ENCODE measurements at regions not wholly inside any gene's neighbourhood (a gene's known extent, or its start where the extent isn't known, plus 50 kb on each side); places are given as distances from the start of the nearest gene placed in this dataset.

DNA sequence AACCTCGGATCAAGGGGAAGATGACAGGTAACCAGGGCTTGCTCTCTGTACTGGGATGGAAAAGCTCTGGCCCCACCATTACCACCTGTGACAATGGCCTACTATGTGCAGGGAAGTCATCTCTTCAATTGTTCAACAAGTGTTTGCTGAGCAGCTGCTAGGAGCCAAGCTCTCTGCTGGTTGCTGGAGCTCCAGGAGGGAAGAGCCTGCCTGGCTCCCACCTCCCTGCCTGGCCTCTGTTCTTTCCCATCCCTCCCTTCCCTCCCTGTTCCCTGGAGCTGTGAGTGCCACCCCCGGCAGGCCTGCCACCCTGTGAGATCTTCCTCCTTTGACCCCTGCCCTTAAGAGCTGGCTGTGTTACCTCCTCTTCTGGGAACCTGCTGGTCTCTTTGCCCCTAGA lies 59.7 kb upstream of the IER5L start:
- H3K4me3 Mint-ChIP-seq: peak overlapping the region; percentile 74
- ATAC-seq (no peak), DNase-seq (no peak)
- CTCF ChIA-PET: interaction anchor here (0.8 to 3.8 kb wide), 10 partner anchors 17 to 387 kb away, joined by 3 to 17 read pairs (median 4); partner anchors contain the start of genes IER5L and NTMT1
- peaks cover 64% of the 10 kb centered on the region for H3K4me1 Mint-ChIP-seq (ENCODE audit: low read depth)
- H3K36me3 Mint-ChIP-seq (ENCODE audit: low read depth): peaks cover 2% of the 10 kb centered on the region
- H3K27me3 Mint-ChIP-seq (ENCODE audit: low read depth): no peaks in the 10 kb centered on the region
- POLR2A ChIA-PET: interaction anchor here (0.6 to 2.8 kb wide), 8 partner anchors 9 to 230 kb away, joined by 3 to 24 read pairs (median 3); partner anchors contain the start of gene IER5L
- H3K27ac Mint-ChIP-seq: peak overlapping the region; percentile 88
- H3K9me3 Mint-ChIP-seq (ENCODE audit: insufficient read depth): peaks cover 4% of the 10 kb centered on the region

DNA sequence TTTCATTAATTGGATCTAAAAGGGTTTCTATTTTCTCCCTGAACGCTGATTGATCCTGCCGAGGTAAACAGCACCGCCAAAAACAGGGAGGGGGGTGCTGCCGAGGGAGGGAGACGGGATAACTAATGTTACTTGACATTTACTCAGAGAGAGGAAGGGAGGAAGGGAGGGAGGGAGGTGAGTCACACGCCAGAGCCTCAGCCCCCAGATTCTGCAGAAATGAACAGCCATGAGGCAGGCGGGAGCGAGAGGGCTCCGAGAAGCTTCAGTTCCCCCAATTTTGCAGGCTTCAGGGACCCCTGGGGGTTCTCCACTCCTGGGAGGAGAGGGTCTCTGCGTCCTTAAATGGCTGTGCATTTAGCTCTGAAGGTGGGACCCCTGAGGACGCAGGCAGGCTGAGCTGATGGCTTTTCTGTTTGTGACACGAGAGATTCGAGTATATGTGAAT lies 59.1 kb upstream of the IER5L start:
- ChIA-PET POLR2A (interaction anchor here (0.6 to 2.8 kb wide), 8 partner anchors 10 to 222 kb away, joined by 3 to 24 read pairs (median 4); partner anchors contain the start of gene IER5L), CTCF (interaction anchor here (0.8 to 3.8 kb wide), 9 partner anchors 16 to 388 kb away, joined by 3 to 17 read pairs (median 4); partner anchors contain the start of genes IER5L and NTMT1)
- Mint-ChIP-seq H3K9me3 (ENCODE audit: insufficient read depth) (peaks cover 4% of the 10 kb centered on the region), H3K4me1 (ENCODE audit: low read depth) (peaks cover 64% of the 10 kb centered on the region), H3K36me3 (ENCODE audit: low read depth) (peaks cover 2% of the 10 kb centered on the region), H3K27ac (peak overlapping the region; percentile 88), H3K4me3 (peak overlapping the region; percentile 74), H3K27me3 (ENCODE audit: low read depth) (no peaks in the 10 kb centered on the region)
- ATAC-seq (peak; percentile 59), DNase-seq (peak; percentile 64)

DNA sequence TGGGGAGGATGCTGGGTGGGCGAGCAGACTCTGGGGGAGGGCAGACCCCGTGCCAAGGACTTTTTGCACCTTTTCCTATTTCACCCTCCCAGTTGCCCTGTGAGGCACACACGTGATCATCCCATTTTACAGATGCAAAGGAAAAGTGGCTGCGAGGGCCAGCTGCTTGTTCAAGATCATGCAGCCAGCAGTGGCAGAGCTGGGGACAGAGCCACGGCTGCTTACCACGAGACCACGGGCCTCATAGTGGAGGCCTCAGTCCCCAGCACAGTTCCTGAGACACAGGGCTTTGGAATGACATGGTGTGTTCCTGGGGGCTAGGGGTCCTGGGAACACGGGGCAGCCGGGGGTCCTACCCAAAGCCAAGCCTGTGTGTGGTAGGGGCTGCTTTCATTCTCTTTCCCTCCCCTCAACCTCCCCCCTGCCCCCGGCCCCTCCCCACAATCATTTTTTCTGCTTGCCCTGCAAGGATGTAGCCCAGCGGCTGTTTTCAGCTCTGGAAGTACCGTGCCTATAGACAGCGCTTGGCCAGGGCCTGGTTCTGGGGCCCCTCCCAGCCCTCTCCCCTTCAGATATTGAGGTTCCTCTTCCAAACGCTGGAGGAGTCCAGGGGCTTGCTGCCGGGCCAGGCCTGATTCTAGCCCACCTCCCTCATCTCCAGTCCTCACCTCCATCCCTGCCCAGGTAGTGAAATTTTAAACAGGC lies 58.5 kb upstream of the IER5L start:
- ChIA-PET POLR2A (interaction anchor here (0.8 to 2.8 kb wide), 10 partner anchors 9 to 223 kb away, joined by 3 to 24 read pairs (median 4); partner anchors contain the start of gene IER5L), CTCF (interaction anchor here (0.9 to 3.8 kb wide), 8 partner anchors 15 to 388 kb away, joined by 3 to 17 read pairs (median 6); partner anchors contain the start of genes IER5L and NTMT1)
- peak overlapping the region; percentile 74 for H3K4me3 Mint-ChIP-seq
- DNase-seq (no peak), ATAC-seq (peak; percentile 19)
- no peaks in the 10 kb centered on the region for H3K27me3 Mint-ChIP-seq (ENCODE audit: low read depth)
- H3K4me1 Mint-ChIP-seq (ENCODE audit: low read depth): peaks cover 62% of the 10 kb centered on the region
- peak overlapping the region; percentile 88 for H3K27ac Mint-ChIP-seq
- H3K9me3 Mint-ChIP-seq (ENCODE audit: insufficient read depth): peaks cover 4% of the 10 kb centered on the region
- peaks cover 2% of the 10 kb centered on the region for H3K36me3 Mint-ChIP-seq (ENCODE audit: low read depth)

DNA sequence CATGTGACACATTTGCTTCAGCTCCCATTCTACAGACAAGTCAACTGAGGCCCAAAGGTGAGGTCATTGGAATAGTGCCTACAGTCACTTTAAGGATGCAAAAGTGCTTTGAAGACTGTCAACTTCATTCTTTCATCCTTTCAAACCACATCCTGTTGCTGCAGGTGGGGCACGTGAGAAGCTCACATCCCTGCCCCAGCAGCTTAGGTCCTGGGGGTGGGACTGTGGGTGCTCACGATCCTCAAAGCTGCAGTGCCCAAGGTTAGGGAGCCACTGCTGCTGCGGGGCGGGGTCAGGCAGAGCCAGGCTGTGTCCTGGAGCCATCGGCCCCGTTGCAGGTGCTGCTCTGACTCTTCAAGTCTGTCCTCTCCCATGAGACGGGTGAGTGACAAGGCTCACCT lies 57.9 kb upstream of the IER5L start:
- Mint-ChIP-seq H3K36me3 (ENCODE audit: low read depth) (peaks cover 2% of the 10 kb centered on the region), H3K9me3 (ENCODE audit: insufficient read depth) (peaks cover 4% of the 10 kb centered on the region), H3K4me3 (peak overlapping the region; percentile 70), H3K27me3 (ENCODE audit: low read depth) (no peaks in the 10 kb centered on the region), H3K4me1 (ENCODE audit: low read depth) (peaks cover 60% of the 10 kb centered on the region), H3K27ac (peak overlapping the region; percentile 84)
- peak; percentile 86 for DNase-seq
- POLR2A ChIA-PET: interaction anchor here (0.9 to 2.8 kb wide), 8 partner anchors 8 to 223 kb away, joined by 3 to 24 read pairs (median 4); partner anchors contain the start of gene IER5L
- peak; percentile 88 for ATAC-seq
- CTCF ChIA-PET: interaction anchor here (1.0 to 3.8 kb wide), 6 partner anchors 15 to 389 kb away, joined by 3 to 17 read pairs (median 8); partner anchors contain the start of genes IER5L and NTMT1

DNA sequence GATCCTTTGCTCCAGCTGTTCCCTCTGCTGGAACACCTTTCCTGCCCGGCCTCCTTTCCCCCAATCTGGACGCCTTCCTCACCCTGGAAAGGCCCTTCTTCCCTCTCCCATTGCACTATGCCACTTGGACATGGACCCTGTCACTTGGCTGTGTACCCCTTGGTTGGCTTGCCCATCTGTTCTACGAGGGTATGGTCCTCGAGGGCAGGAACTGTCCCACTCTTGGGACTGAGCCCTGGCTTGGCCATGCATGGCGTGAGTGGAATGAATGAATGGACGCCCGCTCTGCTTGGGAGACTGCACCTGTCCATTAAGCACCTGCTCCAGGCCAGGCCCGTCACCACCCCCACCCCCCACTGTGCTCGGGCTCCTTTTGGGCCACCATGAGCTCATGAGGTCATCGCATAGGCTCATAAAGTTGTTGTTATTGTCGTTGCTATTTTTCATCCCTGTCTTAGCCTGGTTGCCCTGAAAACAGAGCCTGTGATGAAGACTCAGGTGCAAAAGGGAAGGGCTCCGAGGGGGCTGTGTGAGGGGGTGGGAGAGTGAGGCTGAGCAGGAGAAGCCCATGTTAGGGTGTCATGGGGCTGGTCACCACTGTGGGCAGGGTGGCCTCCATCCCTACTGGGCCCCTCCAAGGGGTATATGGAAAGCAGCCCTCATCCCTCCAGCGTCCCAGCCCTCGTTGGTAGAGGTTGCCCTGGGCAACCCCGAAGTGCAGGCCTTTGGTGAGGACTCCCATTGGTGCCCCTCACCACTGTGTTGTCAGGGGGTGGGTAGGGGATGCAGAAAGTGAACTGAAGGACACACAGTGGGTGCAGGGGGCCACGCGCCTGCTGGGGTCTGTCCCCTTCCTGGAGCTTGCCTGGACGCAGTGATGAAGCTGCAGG lies 57.2 kb upstream of the IER5L start:
- H3K4me1 Mint-ChIP-seq (ENCODE audit: low read depth): peaks cover 54% of the 10 kb centered on the region
- CTCF ChIA-PET: interaction anchor here (1.0 to 3.8 kb wide), 5 partner anchors 14 to 93 kb away, joined by 3 to 17 read pairs (median 8); partner anchors contain the start of gene IER5L
- H3K4me3 Mint-ChIP-seq: peak overlapping the region; percentile 70

DNA sequence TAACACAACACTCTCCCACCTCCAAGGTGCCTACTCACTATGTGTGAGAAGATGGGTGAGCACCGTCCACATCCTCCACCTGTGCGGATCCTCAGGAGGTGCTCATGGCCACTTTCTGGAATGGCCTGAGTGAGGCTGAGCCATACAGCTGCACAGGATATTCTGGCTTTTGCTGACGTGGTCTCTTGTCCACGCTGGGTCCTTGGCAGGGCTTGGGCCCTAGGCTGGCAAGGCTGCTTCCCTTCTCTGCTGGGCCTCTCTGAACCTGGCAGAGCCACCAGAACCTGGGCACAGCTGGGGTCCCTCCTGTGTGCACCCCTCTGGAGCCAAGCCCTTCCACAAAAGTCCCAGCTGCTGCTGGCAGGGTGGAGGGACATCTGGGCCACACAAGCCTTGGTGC lies 56.4 kb upstream of the IER5L start:
- H3K9me3 Mint-ChIP-seq (ENCODE audit: insufficient read depth): peaks cover 4% of the 10 kb centered on the region
- CTCF ChIA-PET: no interaction called here
- H3K36me3 Mint-ChIP-seq (ENCODE audit: low read depth): peaks cover 2% of the 10 kb centered on the region
- no peak for DNase-seq
- peak overlapping the region; percentile 63 for H3K27ac Mint-ChIP-seq
- no peak overlapping the region for H3K4me3 Mint-ChIP-seq
- peaks cover 50% of the 10 kb centered on the region for H3K4me1 Mint-ChIP-seq (ENCODE audit: low read depth)
- no peaks in the 10 kb centered on the region for H3K27me3 Mint-ChIP-seq (ENCODE audit: low read depth)
- POLR2A ChIA-PET: interaction anchor here (2.4 kb wide), 1 partner anchor 13 kb away, joined by 6 read pairs; no protein-coding TSS in a partner anchor
- ATAC-seq: no peak

More for the DNA sequence above, 57.2 kb upstream of the IER5L start:
- Mint-ChIP-seq H3K27me3 (ENCODE audit: low read depth) (no peaks in the 10 kb centered on the region), H3K36me3 (ENCODE audit: low read depth) (peaks cover 2% of the 10 kb centered on the region), H3K27ac (peak overlapping the region; percentile 84), H3K9me3 (ENCODE audit: insufficient read depth) (peaks cover 4% of the 10 kb centered on the region)
- ATAC-seq: no peak
- POLR2A ChIA-PET: interaction anchor here (0.9 to 2.8 kb wide), 6 partner anchors 8 to 88 kb away, joined by 3 to 24 read pairs (median 4); partner anchors contain the start of gene IER5L
- no peak for DNase-seq

DNA sequence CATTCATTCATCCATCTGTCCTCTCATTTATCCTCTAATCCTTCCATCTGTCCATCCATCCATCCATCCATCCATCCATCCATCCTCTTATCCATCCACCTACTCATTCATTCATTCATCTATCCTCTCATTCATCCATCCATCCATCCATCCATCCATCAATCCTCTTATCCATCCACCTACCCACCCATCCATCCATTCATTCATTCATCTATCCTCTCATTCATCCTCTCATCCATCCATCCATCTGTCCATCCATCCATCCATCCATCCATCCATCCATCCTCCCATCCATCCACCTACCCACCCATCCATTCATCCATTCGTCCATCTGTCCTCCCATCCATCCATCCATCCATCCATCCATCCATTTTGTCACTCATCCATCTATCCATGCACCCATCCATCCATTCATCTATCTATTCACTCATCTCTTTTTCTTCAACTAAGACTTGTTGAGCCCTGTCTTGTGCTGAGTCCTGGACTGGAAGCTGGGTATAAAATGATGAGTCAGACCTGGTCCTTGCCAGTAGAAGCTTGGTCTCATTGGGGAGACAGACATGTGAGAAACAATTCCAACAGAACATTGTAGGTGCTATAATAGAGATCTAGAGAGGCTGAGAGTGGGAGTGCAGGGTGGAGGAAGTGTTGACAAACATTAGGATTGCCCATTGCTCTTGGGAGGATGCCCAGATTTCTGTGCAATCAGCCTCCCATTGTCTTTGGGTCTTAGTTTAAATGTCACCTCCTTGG lies 55.0 kb upstream of the IER5L start:
- peaks cover 52% of the 10 kb centered on the region for H3K4me1 Mint-ChIP-seq (ENCODE audit: low read depth)
- ATAC-seq: no peak
- POLR2A ChIA-PET: no interaction called here

DNA sequence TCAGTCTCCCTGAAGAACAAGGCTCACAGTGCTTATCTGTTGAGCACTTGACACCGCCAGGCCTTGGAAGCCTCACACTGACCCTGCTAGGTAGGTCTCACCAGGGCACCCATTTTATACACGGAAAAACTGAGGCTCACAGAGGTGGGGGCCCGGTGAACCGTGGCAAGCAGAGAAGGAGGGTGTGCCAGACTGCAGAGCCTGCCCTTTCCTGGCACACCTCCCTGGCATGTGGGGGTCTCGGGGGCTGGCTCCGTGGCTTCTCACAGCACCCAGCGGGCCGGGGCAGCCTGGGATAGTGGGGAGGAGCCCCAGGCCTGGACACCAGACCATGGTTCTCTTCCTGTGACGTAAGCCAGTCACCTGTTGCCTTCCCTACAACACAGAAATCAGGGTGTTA lies 53.7 kb upstream of the IER5L start:
- Mint-ChIP-seq H3K4me1 (ENCODE audit: low read depth) (peaks cover 46% of the 10 kb centered on the region), H3K36me3 (ENCODE audit: low read depth) (peaks cover 2% of the 10 kb centered on the region), H3K4me3 (no peak overlapping the region), H3K27ac (no peak overlapping the region), H3K9me3 (ENCODE audit: insufficient read depth) (peaks cover 4% of the 10 kb centered on the region), H3K27me3 (ENCODE audit: low read depth) (no peaks in the 10 kb centered on the region)
- DNase-seq (no peak), ATAC-seq (no peak)
- ChIA-PET CTCF (no interaction called here), POLR2A (no interaction called here)

More for the DNA sequence above, 55.0 kb upstream of the IER5L start:
- no peak overlapping the region for H3K4me3 Mint-ChIP-seq
- DNase-seq: no peak
- no peaks in the 10 kb centered on the region for H3K27me3 Mint-ChIP-seq (ENCODE audit: low read depth)
- CTCF ChIA-PET: interaction anchor here (1.0 to 1.2 kb wide), 2 partner anchors 12 to 59 kb away, joined by 3 to 5 read pairs; no protein-coding TSS in a partner anchor
- peaks cover 2% of the 10 kb centered on the region for H3K36me3 Mint-ChIP-seq (ENCODE audit: low read depth)
- H3K9me3 Mint-ChIP-seq (ENCODE audit: insufficient read depth): peaks cover 4% of the 10 kb centered on the region
- no peak overlapping the region for H3K27ac Mint-ChIP-seq

DNA sequence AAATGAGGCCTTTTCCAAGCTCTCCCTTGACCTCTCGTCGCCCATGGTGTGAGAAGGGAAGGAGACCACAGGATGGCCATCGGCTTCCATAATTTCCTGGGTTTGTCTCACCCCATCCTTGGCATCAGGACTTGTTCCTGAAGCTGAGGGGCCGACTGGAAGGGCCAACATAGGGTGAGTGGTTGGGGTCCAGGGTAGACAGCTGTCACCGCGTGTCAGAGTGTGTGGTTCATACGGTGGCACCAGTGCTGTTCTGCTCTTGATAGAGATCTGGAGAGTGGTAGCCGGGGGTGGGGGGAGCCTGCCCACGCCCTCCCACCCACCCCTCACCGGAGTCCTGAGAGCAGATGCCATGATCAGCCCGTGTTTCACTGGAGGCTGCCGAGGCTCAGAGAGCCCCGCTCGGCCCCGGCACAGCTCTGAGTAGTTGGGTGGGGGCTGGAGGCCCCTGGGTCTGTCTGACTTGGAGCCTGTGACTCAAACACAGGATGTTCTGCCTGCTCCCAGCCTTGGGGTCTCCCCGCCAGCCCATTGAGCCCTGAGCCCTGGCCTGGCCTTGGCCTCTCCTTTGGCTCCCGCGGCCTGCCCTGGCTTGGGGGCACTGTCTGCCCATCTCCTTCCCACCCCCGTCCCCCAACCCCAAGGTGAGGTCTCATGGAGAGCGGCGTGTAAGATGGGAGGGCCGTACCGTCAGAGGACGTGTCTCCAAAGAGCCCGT lies 53.1 kb upstream of the IER5L start:
- peaks cover 2% of the 10 kb centered on the region for H3K36me3 Mint-ChIP-seq (ENCODE audit: low read depth)
- no peak overlapping the region for H3K27ac Mint-ChIP-seq
- ChIA-PET POLR2A (no interaction called here), CTCF (no interaction called here)
- ATAC-seq (no peak), DNase-seq (no peak)
- no peak overlapping the region for H3K4me3 Mint-ChIP-seq
- H3K9me3 Mint-ChIP-seq (ENCODE audit: insufficient read depth): peaks cover 4% of the 10 kb centered on the region
- peaks cover 45% of the 10 kb centered on the region for H3K4me1 Mint-ChIP-seq (ENCODE audit: low read depth)
- no peaks in the 10 kb centered on the region for H3K27me3 Mint-ChIP-seq (ENCODE audit: low read depth)

DNA sequence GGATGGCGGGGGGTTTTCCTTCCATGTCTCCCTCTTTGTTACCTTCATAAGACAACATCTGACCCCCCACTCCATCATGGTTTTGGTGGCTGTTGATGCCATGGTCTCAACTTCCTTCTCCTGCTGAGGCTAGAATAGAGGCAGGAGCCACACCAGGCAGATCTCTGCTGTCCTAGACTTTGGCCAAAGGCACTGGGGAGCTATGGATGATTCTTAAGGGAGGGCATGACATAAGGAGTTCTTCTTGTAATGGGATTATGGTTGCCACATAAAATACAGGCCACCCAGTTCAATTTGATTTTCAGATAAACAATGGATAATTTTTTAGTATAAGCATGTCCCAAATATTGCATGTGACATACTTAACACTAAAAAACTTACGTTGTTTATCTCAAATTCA lies 52.2 kb upstream of the IER5L start:
- Mint-ChIP-seq H3K36me3 (ENCODE audit: low read depth) (peaks cover 2% of the 10 kb centered on the region), H3K4me3 (no peak overlapping the region), H3K4me1 (ENCODE audit: low read depth) (peaks cover 45% of the 10 kb centered on the region), H3K27ac (peak overlapping the region; percentile 13), H3K9me3 (ENCODE audit: insufficient read depth) (peaks cover 4% of the 10 kb centered on the region), H3K27me3 (ENCODE audit: low read depth) (no peaks in the 10 kb centered on the region)
- no peak for DNase-seq
- CTCF ChIA-PET: interaction anchor here (0.7 kb wide), 1 partner anchor 43 kb away, joined by 3 read pairs; no protein-coding TSS in a partner anchor
- POLR2A ChIA-PET: no interaction called here
- ATAC-seq: no peak

All from activated CD8-positive, alpha-beta T cell treated with anti-CD3 and anti-CD28 coated beads, Interleukin-2, amount 10 ng/mL, durations not matched to agents 7 days and 5 days (primary cell).